Prostate gland (tissue), 2 donors: ENCODE measurements at regions not wholly inside any gene's neighbourhood (a gene's known extent, or its start where the extent isn't known, plus 50 kb on each side); places are given as distances from the start of the nearest gene placed in this dataset.

Experiments used
- CTCF ChIP-seq, 4 experiments: fragments of 200-600 bp in 2 of 4; fragments of 450-650 bp in 2 of 4; sonication (generic) in 2 of 4; IDR thresholded peaks; 1 replicate in 3 of 4; 2 replicates in 1 of 4; pipeline ENCODE4 v1.5.1; 2016 to 2019; ENCODE audit warnings: antibody characterized with exemption in 4 of 4, mild to moderate bottlenecking in 2 of 4, moderate library complexity in 2 of 4
- POLR2A ChIP-seq: fragments of 450-650 bp; IDR thresholded peaks from one replicate; pipeline ENCODE4 v1.6.1; 2016; ENCODE audit warnings: antibody characterized with exemption, mild to moderate bottlenecking
- POLR2AphosphoS5 ChIP-seq: sonication (generic); formaldehyde crosslinking; IDR thresholded peaks from one replicate; pipeline ENCODE4 v1.6.1; 2017; ENCODE audit warnings: antibody characterized with exemption

GRCh38 chr2:147260241-147260640 is 584.6 kb upstream of the ACVR2A start:
- TF ChIP-seq POLR2A (no peak), CTCF (IDR thresholded peaks at IDR 0.05) (no peak), POLR2AphosphoS5 (no peak)
